ENCODE measurements at regions not wholly inside any gene's neighbourhood (a gene's known extent, or its start where the extent isn't known, plus 50 kb on each side); places are given as distances from the start of the nearest gene placed in this dataset.

DNA sequence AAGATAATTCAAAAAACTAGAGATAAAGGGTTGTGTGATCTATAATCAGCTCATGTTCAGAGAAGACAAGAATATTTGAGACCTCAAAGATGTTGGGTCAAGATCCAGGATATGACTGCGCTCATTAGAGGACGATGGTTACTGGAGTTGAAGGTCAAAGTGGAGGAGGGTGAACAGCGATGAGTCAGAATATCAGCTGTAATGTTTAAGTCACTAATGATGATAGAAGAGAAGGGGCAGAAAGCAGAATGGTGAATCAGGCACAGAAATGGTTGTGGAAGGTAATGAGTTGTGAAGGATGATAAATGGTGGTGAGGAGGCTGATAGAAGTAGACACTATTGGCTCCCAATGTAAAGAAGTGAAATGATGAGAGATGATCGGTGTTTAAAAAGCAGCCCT is 540.3 kb downstream of the INHBA start:
- DNase-seq (ENCODE audit: low spot score) = no peak
- in situ Hi-C loops (cut with MboI; ENCODE audit: low sequenced_read_pairs, unreplicated experiment) = no loop called here
- TF ChIP-seq, protein P1, sequence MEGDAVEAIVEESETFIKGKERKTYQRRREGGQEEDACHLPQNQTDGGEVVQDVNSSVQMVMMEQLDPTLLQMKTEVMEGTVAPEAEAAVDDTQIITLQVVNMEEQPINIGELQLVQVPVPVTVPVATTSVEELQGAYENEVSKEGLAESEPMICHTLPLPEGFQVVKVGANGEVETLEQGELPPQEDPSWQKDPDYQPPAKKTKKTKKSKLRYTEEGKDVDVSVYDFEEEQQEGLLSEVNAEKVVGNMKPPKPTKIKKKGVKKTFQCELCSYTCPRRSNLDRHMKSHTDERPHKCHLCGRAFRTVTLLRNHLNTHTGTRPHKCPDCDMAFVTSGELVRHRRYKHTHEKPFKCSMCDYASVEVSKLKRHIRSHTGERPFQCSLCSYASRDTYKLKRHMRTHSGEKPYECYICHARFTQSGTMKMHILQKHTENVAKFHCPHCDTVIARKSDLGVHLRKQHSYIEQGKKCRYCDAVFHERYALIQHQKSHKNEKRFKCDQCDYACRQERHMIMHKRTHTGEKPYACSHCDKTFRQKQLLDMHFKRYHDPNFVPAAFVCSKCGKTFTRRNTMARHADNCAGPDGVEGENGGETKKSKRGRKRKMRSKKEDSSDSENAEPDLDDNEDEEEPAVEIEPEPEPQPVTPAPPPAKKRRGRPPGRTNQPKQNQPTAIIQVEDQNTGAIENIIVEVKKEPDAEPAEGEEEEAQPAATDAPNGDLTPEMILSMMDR (IDR thresholded peaks at IDR 0.05; ENCODE audit: borderline replicate concordance, control extremely low read depth, extremely low read depth, insufficient read depth, missing control alignments) = no peak

DNA sequence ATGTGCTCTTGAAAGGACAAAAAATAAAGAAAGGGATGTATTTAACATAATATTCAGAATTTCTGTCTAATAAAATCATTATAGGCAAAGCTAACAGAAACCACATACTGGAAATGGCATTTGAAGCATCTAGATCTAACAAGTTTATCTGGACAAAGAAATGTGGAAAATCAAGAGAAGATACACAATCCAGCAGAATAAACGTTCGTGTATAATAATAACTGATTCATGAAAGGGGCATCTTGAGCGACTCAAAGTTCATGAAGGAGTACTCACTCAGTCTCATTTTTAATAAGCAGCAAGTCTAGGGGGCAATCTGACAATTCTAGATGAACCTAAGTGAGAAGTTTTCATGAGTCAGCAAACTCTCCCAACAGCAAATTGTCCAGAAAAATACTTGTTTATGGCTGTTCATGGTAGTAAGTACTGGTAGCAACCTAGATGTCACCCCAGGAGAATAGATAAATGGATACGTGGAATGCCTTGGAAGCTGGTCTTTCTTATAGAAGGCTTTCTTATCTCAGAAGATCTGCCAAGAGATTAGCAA is 541.8 kb downstream of the INHBA start:
- in situ Hi-C loops (cut with MboI; ENCODE audit: low sequenced_read_pairs, unreplicated experiment) = no loop called here
- TF ChIP-seq, protein P1 (IDR thresholded peaks at IDR 0.05; ENCODE audit: borderline replicate concordance, control extremely low read depth, extremely low read depth, insufficient read depth, missing control alignments) = no peak
- DNase-seq (ENCODE audit: low spot score) = no peak

DNA sequence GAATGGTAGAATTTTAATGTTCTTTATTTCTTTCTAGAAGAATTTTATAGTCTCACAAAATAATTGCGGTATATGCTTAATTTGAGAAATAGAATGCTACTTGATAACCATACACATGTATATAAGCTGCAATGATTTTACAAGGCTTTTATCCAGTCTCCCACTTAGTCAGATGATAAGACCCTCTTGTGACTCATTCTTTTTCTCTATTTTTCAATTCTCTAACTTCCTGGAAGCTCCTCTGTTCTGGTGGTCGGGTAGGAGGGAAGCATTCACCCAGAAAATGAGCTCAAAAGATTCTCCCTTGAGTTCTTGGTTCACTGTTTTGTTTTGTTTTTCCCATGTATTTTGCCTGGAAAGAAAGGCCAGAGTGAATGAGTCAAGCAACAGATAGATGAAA is 546.6 kb downstream of the INHBA start:
- DNase-seq (ENCODE audit: low spot score) = no peak
- TF ChIP-seq, protein P1 (IDR thresholded peaks at IDR 0.05; ENCODE audit: borderline replicate concordance, control extremely low read depth, extremely low read depth, insufficient read depth, missing control alignments) = no peak
- in situ Hi-C loops (cut with MboI; ENCODE audit: low sequenced_read_pairs, unreplicated experiment) = no loop called here

DNA sequence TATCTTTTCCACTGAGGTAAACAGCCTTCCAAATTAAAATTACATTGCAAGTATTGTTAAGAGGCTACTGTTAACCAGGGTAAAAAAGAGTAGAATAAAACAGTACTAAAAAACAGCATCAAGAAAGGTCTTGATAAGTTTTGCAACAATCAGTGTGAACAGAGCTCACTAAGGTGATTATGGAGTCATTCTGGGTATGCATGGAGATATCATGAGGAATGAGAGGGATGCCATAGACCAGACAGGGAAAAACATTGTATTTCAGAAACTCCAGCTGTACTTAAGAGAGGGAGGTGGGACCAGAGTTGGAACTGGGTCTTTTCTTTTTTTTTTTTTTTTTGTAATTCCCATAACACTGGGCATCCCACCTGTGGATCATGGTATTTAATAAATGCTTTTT is 549.6 kb downstream of the INHBA start:
- TF ChIP-seq, protein P1 (IDR thresholded peaks at IDR 0.05; ENCODE audit: borderline replicate concordance, control extremely low read depth, extremely low read depth, insufficient read depth, missing control alignments) = no peak
- in situ Hi-C loops (cut with MboI; ENCODE audit: low sequenced_read_pairs, unreplicated experiment) = no loop called here
- DNase-seq (ENCODE audit: low spot score) = no peak

DNA sequence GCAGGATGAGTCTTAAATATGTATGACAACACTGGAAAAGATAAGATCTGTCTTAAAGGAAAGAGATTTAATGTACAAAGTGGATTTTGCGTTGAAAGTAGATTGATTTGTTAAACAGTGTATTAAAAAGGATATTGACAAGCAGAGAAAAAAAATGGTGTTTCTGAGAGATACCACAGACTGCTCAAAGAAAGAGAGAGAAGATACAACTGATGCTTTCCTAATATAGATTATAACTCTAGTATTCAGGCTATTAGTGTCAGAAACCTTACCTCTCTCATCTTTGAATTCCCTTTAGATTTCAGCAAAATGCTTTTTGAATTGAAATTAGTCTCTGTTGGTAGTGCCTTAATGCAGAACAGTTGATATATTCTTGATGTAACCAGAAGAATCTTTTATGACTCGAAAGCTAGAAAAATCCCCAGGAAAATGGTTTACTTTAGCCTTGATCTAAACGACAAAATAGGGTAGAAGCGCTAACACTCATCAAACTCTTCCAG is 550.7 kb downstream of the INHBA start:
- TF ChIP-seq, protein P1 (IDR thresholded peaks at IDR 0.05; ENCODE audit: borderline replicate concordance, control extremely low read depth, extremely low read depth, insufficient read depth, missing control alignments) = no peak
- no peak for DNase-seq (ENCODE audit: low spot score)
- in situ Hi-C loops (cut with MboI; ENCODE audit: low sequenced_read_pairs, unreplicated experiment) = no loop called here

DNA sequence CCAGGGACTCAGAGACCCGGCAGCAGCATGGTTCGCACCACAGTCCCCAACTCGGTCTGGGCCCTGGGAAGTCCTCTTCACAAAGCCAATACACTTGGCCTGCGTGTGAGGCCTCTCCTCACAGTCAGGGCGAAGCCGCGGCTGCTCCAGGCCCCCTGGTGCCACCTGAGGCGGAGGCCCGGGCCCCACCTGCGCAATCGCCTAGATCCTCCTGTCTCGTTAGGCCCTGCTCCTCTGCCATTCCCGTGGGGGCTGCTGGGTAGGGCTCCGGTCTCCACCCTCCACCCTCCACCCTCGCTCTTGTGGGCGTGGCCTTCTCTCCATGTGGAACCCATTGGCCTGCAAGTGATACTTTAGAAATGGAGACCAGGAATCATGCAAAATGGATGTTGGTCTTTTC is 553.3 kb downstream of the INHBA start:
- DNase-seq (ENCODE audit: low spot score) = no peak
- in situ Hi-C loops (cut with MboI; ENCODE audit: low sequenced_read_pairs, unreplicated experiment) = no loop called here
- TF ChIP-seq, protein P1 (IDR thresholded peaks at IDR 0.05; ENCODE audit: borderline replicate concordance, control extremely low read depth, extremely low read depth, insufficient read depth, missing control alignments) = no peak

All from GM13976 (cell line).